ENCODE measurements at regions not wholly inside any gene's neighbourhood (a gene's known extent, or its start where the extent isn't known, plus 50 kb on each side); places are given as distances from the start of the nearest gene placed in this dataset.
A peak's percentile ranks its signal among the peaks of the same experiment; 100 is the strongest.
"Not testable (repeated sequence)": the region's sequence is repeated elsewhere in the genome, so short reads cannot be mapped to it uniquely, and the experiment has no call there.

GRCh38 chr14:89667983-89668382 lies 250.9 kb upstream of the FOXN3 start:
- H3K79me2 ChIP-seq (ENCODE audit: insufficient read depth) = no peaks in the 10 kb centered on the region
- no peak overlapping the region for H3K9ac ChIP-seq
- TF ChIP-seq GABPA (IDR thresholded peaks at IDR 0.05; ENCODE audit: low read depth) = no peak
- TF ChIP-seq, protein P1, sequence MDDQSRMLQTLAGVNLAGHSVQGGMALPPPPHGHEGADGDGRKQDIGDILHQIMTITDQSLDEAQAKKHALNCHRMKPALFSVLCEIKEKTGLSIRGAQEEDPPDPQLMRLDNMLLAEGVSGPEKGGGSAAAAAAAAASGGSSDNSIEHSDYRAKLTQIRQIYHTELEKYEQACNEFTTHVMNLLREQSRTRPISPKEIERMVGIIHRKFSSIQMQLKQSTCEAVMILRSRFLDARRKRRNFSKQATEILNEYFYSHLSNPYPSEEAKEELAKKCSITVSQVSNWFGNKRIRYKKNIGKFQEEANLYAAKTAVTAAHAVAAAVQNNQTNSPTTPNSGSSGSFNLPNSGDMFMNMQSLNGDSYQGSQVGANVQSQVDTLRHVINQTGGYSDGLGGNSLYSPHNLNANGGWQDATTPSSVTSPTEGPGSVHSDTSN (IDR thresholded peaks at IDR 0.05) = peak; percentile 61
- 0 out of 2 replicates have a peak, but pooled peaks have one; percentile 51 for TF ChIP-seq NFIC (IDR thresholded peaks at IDR 0.05; ENCODE audit: borderline replicate concordance)
- TF ChIP-seq TCF12 (IDR thresholded peaks at IDR 0.05) = peak; percentile 9; the same call in 1 of the 2 replicates
- TF ChIP-seq RXRA (IDR thresholded peaks at IDR 0.05; ENCODE audit: borderline replicate concordance, low read depth) = peak; percentile 35; the same call in 1 of the 2 replicates
- no peak for TF ChIP-seq GATA2 (CRISPR knock-in tag; IDR thresholded peaks at IDR 0.05)
- TF ChIP-seq RAD21 (IDR thresholded peaks at IDR 0.05; ENCODE audit: low read length) = no peak
- no peak for TF ChIP-seq NRF1 (IDR thresholded peaks at IDR 0.05; ENCODE audit: low read depth, low read length)
- TF ChIP-seq EP300 (IDR thresholded peaks at IDR 0.05; ENCODE audit: borderline replicate concordance in 1 of 2, low read depth in 1 of 2, low read length in 1 of 2) = 0 out of 4 replicates have a peak, but pooled peaks of 1 of the 2 experiments have one; percentile 14
- TF ChIP-seq, protein P2, sequence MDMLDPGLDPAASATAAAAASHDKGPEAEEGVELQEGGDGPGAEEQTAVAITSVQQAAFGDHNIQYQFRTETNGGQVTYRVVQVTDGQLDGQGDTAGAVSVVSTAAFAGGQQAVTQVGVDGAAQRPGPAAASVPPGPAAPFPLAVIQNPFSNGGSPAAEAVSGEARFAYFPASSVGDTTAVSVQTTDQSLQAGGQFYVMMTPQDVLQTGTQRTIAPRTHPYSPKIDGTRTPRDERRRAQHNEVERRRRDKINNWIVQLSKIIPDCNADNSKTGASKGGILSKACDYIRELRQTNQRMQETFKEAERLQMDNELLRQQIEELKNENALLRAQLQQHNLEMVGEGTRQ (IDR thresholded peaks at IDR 0.05; ENCODE audit: borderline replicate concordance, low read depth, low read length) = no peak
- TF ChIP-seq SIN3A (IDR thresholded peaks at IDR 0.05; ENCODE audit: borderline replicate concordance, low read depth, low read length) = no peak
- TF ChIP-seq REST (IDR thresholded peaks at IDR 0.05; ENCODE audit: low read depth, low read length) = no peak
- no peak for DNase-seq
- H3K36me3 ChIP-seq (replicated peaks in 1 of 2; ENCODE audit: control insufficient read depth in 1 of 2, insufficient read depth in 2 of 2, low read length in 1 of 2) = no peaks in the 10 kb centered on the region
- H3K4me2 ChIP-seq = peak overlapping the region; percentile 12; the same call in 1 of the 2 replicates
- H3K27ac ChIP-seq (ENCODE audit: low read depth in 2 of 2, low read length in 1 of 2) = no peak overlapping the region
- H3K4me1 ChIP-seq (ENCODE audit: control insufficient read depth in 1 of 2, insufficient read depth in 2 of 2, low read depth in 1 of 2, low read length in 1 of 2) = peaks cover 0 to 2% of the 10 kb centered on the region in 2 experiments; a peak in 1 of 4 replicates
- POLR2A ChIA-PET = no interaction called here
- CTCF ChIA-PET = interaction anchor here (0.7 kb wide), 1 partner anchor 146 kb away, joined by 3 read pairs; no protein-coding TSS in a partner anchor
- H3K27me3 ChIP-seq (ENCODE audit: insufficient read depth) = no peaks in the 10 kb centered on the region
- H3F3A ChIP-seq (replicated peaks; ENCODE audit: insufficient read depth) = no peaks in the 10 kb centered on the region
- no peak overlapping the region for H2AFZ ChIP-seq (ENCODE audit: low read depth)
- no peaks in the 10 kb centered on the region for H4K20me1 ChIP-seq (ENCODE audit: insufficient read depth)
- no peaks in the 10 kb centered on the region for H3K9me3 ChIP-seq
- H3K9me2 ChIP-seq = no peaks in the 10 kb centered on the region
- no peak overlapping the region for H3K4me3 ChIP-seq (ENCODE audit: low read depth in 2 of 2, low read length in 1 of 2)
- WGBS (ENCODE audit: low lambda C conversion rate) = 49% methylated on average over 7 of the region's 7 CpGs

DNA sequence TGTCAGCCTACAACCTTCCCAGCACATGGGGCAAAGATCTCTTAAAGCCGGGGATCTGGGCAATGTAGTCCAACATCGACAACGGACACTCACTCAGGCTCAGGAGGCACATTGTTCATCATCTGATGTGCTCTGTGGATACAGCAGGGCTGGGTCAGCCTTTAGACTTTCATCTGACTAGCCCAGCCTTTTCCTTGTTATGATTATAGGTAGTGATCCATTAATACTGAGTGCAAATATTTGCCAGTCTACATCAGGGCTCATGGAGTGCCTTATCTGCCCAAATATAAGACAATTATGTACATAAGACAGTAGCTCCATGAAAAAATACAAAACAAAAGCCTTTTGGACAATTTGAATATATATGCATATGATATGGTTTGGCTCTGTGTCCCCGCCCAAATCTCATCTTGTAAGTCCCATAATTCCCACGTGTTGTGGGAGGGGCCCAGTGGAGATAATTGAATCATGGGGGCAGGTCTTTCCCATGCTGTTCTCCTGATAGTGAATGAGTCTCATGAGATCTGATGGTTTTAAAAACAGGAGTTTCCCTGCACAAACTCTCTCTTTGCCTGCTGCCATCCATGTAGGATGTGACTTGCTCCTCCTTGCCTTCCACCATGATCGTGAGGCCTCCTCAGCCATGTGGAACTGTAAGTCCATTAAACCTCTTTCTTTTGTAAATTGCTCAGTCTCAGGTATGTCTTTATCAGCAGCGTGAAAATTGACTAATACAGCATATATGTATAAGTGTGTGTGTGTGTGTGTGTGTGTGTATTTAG lies 248.5 kb upstream of the FOXN3 start:
- H3K4me1 ChIP-seq (ENCODE audit: control insufficient read depth in 1 of 2, insufficient read depth in 2 of 2, low read depth in 1 of 2, low read length in 1 of 2); POLR2A ChIA-PET: not testable (repeated sequence)
- WGBS (ENCODE audit: low lambda C conversion rate) = 65% methylated on average over 7 of the region's 7 CpGs

More for the DNA sequence above, 248.5 kb upstream of the FOXN3 start:
- DNase-seq; H3K4me3 ChIP-seq (ENCODE audit: low read depth in 2 of 2, low read length in 1 of 2); H2AFZ ChIP-seq (ENCODE audit: low read depth); H3K4me2 ChIP-seq; CTCF ChIA-PET; H3K9ac ChIP-seq; H3K27ac ChIP-seq (ENCODE audit: low read depth in 2 of 2, low read length in 1 of 2); H3K79me2 ChIP-seq (ENCODE audit: insufficient read depth); H3K27me3 ChIP-seq (ENCODE audit: insufficient read depth); H3K9me2 ChIP-seq; H3K9me3 ChIP-seq; H3F3A ChIP-seq (replicated peaks; ENCODE audit: insufficient read depth); H4K20me1 ChIP-seq (ENCODE audit: insufficient read depth); H3K36me3 ChIP-seq (replicated peaks in 1 of 2; ENCODE audit: control insufficient read depth in 1 of 2, insufficient read depth in 2 of 2, low read length in 1 of 2): not testable (repeated sequence)
